ENCODE measurements at regions not wholly inside any gene's neighbourhood (a gene's known extent, or its start where the extent isn't known, plus 50 kb on each side); places are given as distances from the start of the nearest gene placed in this dataset.

- no peak overlapping the region for H3K27ac ChIP-seq
- no peaks in the 10 kb centered on the region for H3K27me3 ChIP-seq
- H3K4me1 ChIP-seq: no peaks in the 10 kb centered on the region
- 93% methylated on average over 2 of the region's 3 CpGs for WGBS
- no peak for TF ChIP-seq POLR2AphosphoS5 (IDR thresholded peaks at IDR 0.05)
- TF ChIP-seq EP300 (IDR thresholded peaks at IDR 0.05): no peak
- no peak for TF ChIP-seq POLR2A (IDR thresholded peaks at IDR 0.05)
- no peak for TF ChIP-seq CTCF (IDR thresholded peaks at IDR 0.05)
- H3K9me3 ChIP-seq: no peaks in the 10 kb centered on the region
- H3K36me3 ChIP-seq: no peaks in the 10 kb centered on the region
- DNase-seq (ENCODE audit: low spot score in 2 of 2): no peak
- no peak overlapping the region for H3K4me3 ChIP-seq
These were observed 337.1 kb upstream of the ZMIZ1 start for GRCh38 chr10:78731675-78732074.

- 89% methylated on average over 6 of the region's 8 CpGs for whole genome bisulfite sequencing
- H3K27me3 ChIP-seq: no peaks in the 10 kb centered on the region
- no peaks in the 10 kb centered on the region for H3K9me3 ChIP-seq
- no peaks in the 10 kb centered on the region for H3K4me1 ChIP-seq
- no peak overlapping the region for H3K4me3 ChIP-seq
- DNase-seq (ENCODE audit: low spot score in 2 of 2): peak in 1 of 2 donors; percentile 49
- no peak overlapping the region for H3K27ac ChIP-seq
- no peak for TF ChIP-seq POLR2A (IDR thresholded peaks at IDR 0.05)
- no peak for TF ChIP-seq CTCF (IDR thresholded peaks at IDR 0.05)
- TF ChIP-seq POLR2AphosphoS5 (IDR thresholded peaks at IDR 0.05): no peak
- no peak for TF ChIP-seq EP300 (IDR thresholded peaks at IDR 0.05)
- H3K36me3 ChIP-seq: no peaks in the 10 kb centered on the region
These were observed 336.4 kb upstream of the ZMIZ1 start for GRCh38 chr10:78732381-78732780.

GRCh38 chr10:78736926-78737630 is 331.7 kb upstream of the ZMIZ1 start:
- TF ChIP-seq POLR2A (IDR thresholded peaks at IDR 0.05): no peak
- TF ChIP-seq POLR2AphosphoS5 (IDR thresholded peaks at IDR 0.05): no peak
- TF ChIP-seq EP300 (IDR thresholded peaks at IDR 0.05): no peak
- TF ChIP-seq CTCF (IDR thresholded peaks at IDR 0.05): no peak
- peak; percentile 32 to 48 for DNase-seq (ENCODE audit: low spot score in 2 of 2)
- Histone ChIP-seq H3K27ac (no peak overlapping the region), H3K9me3 (no peaks in the 10 kb centered on the region), H3K4me1 (peaks cover 10% of the 10 kb centered on the region), H3K4me3 (no peak overlapping the region), H3K36me3 (no peaks in the 10 kb centered on the region), H3K27me3 (no peaks in the 10 kb centered on the region)
- 95% methylated on average over 4 of the region's 4 CpGs for WGBS

GRCh38 chr10:78737883-78738856 is 330.6 kb upstream of the ZMIZ1 start:
- no peaks in the 10 kb centered on the region for H3K36me3 ChIP-seq
- no peak for TF ChIP-seq EP300 (IDR thresholded peaks at IDR 0.05)
- no peak for TF ChIP-seq POLR2A (IDR thresholded peaks at IDR 0.05)
- TF ChIP-seq CTCF (IDR thresholded peaks at IDR 0.05): no peak
- TF ChIP-seq POLR2AphosphoS5 (IDR thresholded peaks at IDR 0.05): no peak
- no peaks in the 10 kb centered on the region for H3K9me3 ChIP-seq
- no peaks in the 10 kb centered on the region for H3K27me3 ChIP-seq
- no peak overlapping the region for H3K4me3 ChIP-seq
- peak in 1 of 2 donors; percentile 16 for DNase-seq (ENCODE audit: low spot score in 2 of 2)
- H3K27ac ChIP-seq: no peak overlapping the region
- 89% methylated on average over 6 of the region's 7 CpGs for WGBS
- H3K4me1 ChIP-seq: peaks cover 16% of the 10 kb centered on the region

- no peak for TF ChIP-seq EP300 (IDR thresholded peaks at IDR 0.05)
- no peak for TF ChIP-seq CTCF (IDR thresholded peaks at IDR 0.05)
- no peak for TF ChIP-seq POLR2A (IDR thresholded peaks at IDR 0.05)
- TF ChIP-seq POLR2AphosphoS5 (IDR thresholded peaks at IDR 0.05): no peak
- H3K9me3 ChIP-seq: no peaks in the 10 kb centered on the region
- H3K36me3 ChIP-seq: no peaks in the 10 kb centered on the region
- H3K4me1 ChIP-seq: peaks cover 20% of the 10 kb centered on the region
- DNase-seq (ENCODE audit: low spot score in 2 of 2): peak; percentile 13 to 32
- WGBS: 90% methylated on average over 5 of the region's 5 CpGs
- no peaks in the 10 kb centered on the region for H3K27me3 ChIP-seq
- no peak overlapping the region for H3K27ac ChIP-seq
- no peak overlapping the region for H3K4me3 ChIP-seq
These were observed 329.9 kb upstream of the ZMIZ1 start for GRCh38 chr10:78738861-78739260.

Data from suprapubic skin (tissue), 4 donors.